Gastrocnemius medialis (tissue), 4 donors: ENCODE measurements at regions not wholly inside any gene's neighbourhood (a gene's known extent, or its start where the extent isn't known, plus 50 kb on each side); places are given as distances from the start of the nearest gene placed in this dataset.

Experiments
- ATAC-seq, 2 donors: fragments of 150-250 bp; one replicate each; pipeline ENCODE4 v1.9.1; 2016
- DNase-seq, 2 donors: peaks; one replicate each; pipeline ENCODE4 v3.0.0-alpha.2; 2019
- H3K27ac ChIP-seq, 4 donors: fragments of 200-600 bp; sonication (generic); 1 replicate in 1 of 4; 2 replicates in 3 of 4; pipeline ENCODE4 v1.5.1; 2016 to 2018; ENCODE audit warnings: mild to moderate bottlenecking in 2 of 4, moderate library complexity in 1 of 4
- H3K27me3 ChIP-seq, 3 donors: fragments of 200-600 bp; sonication (generic) in 2 of 3; 1 replicate in 1 of 3; 2 replicates in 2 of 3; pipeline versions ENCODE4 v1.5.1 to v1.6.0; 2016 to 2019; ENCODE audit warnings: mild to moderate bottlenecking in 1 of 3, moderate library complexity in 1 of 3
- H3K36me3 ChIP-seq, 2 donors: fragments of 200-600 bp; sonication (generic) in 1 of 2; one replicate each; pipeline ENCODE4 v1.5.1; 2017 to 2018
- H3K4me1 ChIP-seq, 2 donors: fragments of 200-600 bp; sonication (generic) in 1 of 2; one replicate each; pipeline ENCODE4 v1.5.1; 2016 to 2017; ENCODE audit warnings: mild to moderate bottlenecking in 2 of 2
- H3K4me3 ChIP-seq, 4 donors: fragments of 200-600 bp; sonication (generic) in 3 of 4; 1 replicate in 1 of 4; 2 replicates in 3 of 4; pipeline ENCODE4 v1.5.1; 2016 to 2019; ENCODE audit warnings: mild to moderate bottlenecking in 2 of 4
- H3K9me3 ChIP-seq, 3 donors: fragments of 200-600 bp; sonication (generic) in 2 of 3; 1 replicate in 1 of 3; 2 replicates in 2 of 3; pipeline ENCODE4 v1.5.1; 2016 to 2019
- POLR2A ChIP-seq, 2 donors: fragments of 450-650 bp; IDR thresholded peaks; one replicate each; pipeline ENCODE4 v1.6.1; 2017; ENCODE audit warnings: antibody characterized with exemption in 2 of 2, mild to moderate bottlenecking in 2 of 2, moderate library complexity in 2 of 2
- in situ Hi-C, 4 donors: fragments of 200-750 bp; cut with MboI; loops; one replicate each; pipeline versions ENCODE4 v1.15.0 to v1.8.0; 2017; ENCODE audit warnings: low sequenced_read_pairs in 4 of 4
- intact Hi-C: fragments of 100-400 bp; cut with DNase I; formaldehyde crosslinking; loops from one replicate; pipeline ENCODE4 v1.15.1; 2023; ENCODE audit warnings: low total_unique reads
- TF ChIP-seq, protein P1 (sequence below), 5 experiments: fragments of 450-650 bp in 3 of 5; fragments of 200-600 bp in 2 of 5; sonication (generic) in 2 of 5; IDR thresholded peaks in 4 of 5; conservative IDR thresholded peaks in 1 of 5; 1 replicate in 4 of 5; 2 replicates in 1 of 5; pipeline ENCODE4 v1.5.1; 2016 to 2019; ENCODE audit warnings: antibody characterized with exemption in 5 of 5, mild to moderate bottlenecking in 3 of 5, moderate library complexity in 3 of 5

GRCh38 chr4:59537246-59537886, 1662.8 kb upstream of the ADGRL3 start:
- ATAC-seq (no peak), DNase-seq (no peak)
- Histone ChIP-seq H3K4me1 (no peaks in the 10 kb centered on the region), H3K4me3 (no peak overlapping the region), H3K27me3 (no peaks in the 10 kb centered on the region), H3K27ac (no peak overlapping the region), H3K36me3 (no peaks in the 10 kb centered on the region), H3K9me3 (no peaks in the 10 kb centered on the region)
- intact Hi-C loops (no loop called here), in situ Hi-C loops (no loop called here)
- TF ChIP-seq, protein P1, sequence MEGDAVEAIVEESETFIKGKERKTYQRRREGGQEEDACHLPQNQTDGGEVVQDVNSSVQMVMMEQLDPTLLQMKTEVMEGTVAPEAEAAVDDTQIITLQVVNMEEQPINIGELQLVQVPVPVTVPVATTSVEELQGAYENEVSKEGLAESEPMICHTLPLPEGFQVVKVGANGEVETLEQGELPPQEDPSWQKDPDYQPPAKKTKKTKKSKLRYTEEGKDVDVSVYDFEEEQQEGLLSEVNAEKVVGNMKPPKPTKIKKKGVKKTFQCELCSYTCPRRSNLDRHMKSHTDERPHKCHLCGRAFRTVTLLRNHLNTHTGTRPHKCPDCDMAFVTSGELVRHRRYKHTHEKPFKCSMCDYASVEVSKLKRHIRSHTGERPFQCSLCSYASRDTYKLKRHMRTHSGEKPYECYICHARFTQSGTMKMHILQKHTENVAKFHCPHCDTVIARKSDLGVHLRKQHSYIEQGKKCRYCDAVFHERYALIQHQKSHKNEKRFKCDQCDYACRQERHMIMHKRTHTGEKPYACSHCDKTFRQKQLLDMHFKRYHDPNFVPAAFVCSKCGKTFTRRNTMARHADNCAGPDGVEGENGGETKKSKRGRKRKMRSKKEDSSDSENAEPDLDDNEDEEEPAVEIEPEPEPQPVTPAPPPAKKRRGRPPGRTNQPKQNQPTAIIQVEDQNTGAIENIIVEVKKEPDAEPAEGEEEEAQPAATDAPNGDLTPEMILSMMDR (IDR thresholded peaks at IDR 0.05 in 4 of 5, conservative IDR thresholded peaks at IDR 0.05 in 1 of 5): no peak
- TF ChIP-seq POLR2A (IDR thresholded peaks at IDR 0.05): no peak

DNA sequence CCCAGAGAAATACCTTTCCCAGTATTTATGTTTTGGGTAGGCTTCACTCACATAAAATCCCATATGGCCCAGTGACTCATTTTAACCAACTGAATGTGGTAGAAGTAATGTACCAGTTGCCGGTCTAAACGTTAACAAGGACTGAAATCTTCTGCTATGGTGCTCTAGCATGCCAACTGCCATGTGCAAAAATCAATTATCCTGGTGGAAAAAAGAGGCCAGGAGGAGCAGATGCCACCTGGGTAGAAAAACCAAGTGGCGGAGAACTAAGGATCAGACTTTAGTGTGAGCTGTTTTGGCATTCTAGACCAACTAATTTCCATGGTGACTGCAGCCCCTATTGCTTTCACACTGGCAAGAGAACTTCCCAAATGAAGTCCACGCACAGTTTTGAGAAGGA, 1660.7 kb upstream of the ADGRL3 start:
- DNase-seq (no peak), ATAC-seq (no peak)
- intact Hi-C loops: no loop called here
- TF ChIP-seq, protein P1 (IDR thresholded peaks at IDR 0.05 in 4 of 5, conservative IDR thresholded peaks at IDR 0.05 in 1 of 5): no peak
- no peak for TF ChIP-seq POLR2A (IDR thresholded peaks at IDR 0.05)
- H3K4me1 ChIP-seq: no peaks in the 10 kb centered on the region
- H3K27me3 ChIP-seq: no peaks in the 10 kb centered on the region
- no peak overlapping the region for H3K4me3 ChIP-seq
- H3K27ac ChIP-seq: no peak overlapping the region
- in situ Hi-C loops: no loop called here
- H3K9me3 ChIP-seq: no peaks in the 10 kb centered on the region
- no peaks in the 10 kb centered on the region for H3K36me3 ChIP-seq

- no peaks in the 10 kb centered on the region for H3K4me1 ChIP-seq
- no peaks in the 10 kb centered on the region for H3K36me3 ChIP-seq
- no peak overlapping the region for H3K27ac ChIP-seq
- intact Hi-C loops: no loop called here
- no peak for DNase-seq
- in situ Hi-C loops: no loop called here
- no peak overlapping the region for H3K4me3 ChIP-seq
- ATAC-seq: no peak
- H3K9me3 ChIP-seq: no peaks in the 10 kb centered on the region
- TF ChIP-seq POLR2A (IDR thresholded peaks at IDR 0.05): no peak
- TF ChIP-seq, protein P1 (IDR thresholded peaks at IDR 0.05 in 4 of 5, conservative IDR thresholded peaks at IDR 0.05 in 1 of 5): no peak
- no peaks in the 10 kb centered on the region for H3K27me3 ChIP-seq
Observed at GRCh38 chr4:59540311-59540710, 1659.8 kb upstream of the ADGRL3 start.

- no peaks in the 10 kb centered on the region for H3K9me3 ChIP-seq
- no peak overlapping the region for H3K27ac ChIP-seq
- TF ChIP-seq, protein P1 (IDR thresholded peaks at IDR 0.05 in 4 of 5, conservative IDR thresholded peaks at IDR 0.05 in 1 of 5): no peak
- no peak for TF ChIP-seq POLR2A (IDR thresholded peaks at IDR 0.05)
- no peaks in the 10 kb centered on the region for H3K36me3 ChIP-seq
- peak overlapping the region in 1 of 4 donors; percentile 30 for H3K4me3 ChIP-seq
- in situ Hi-C loops: no loop called here
- H3K27me3 ChIP-seq: no peaks in the 10 kb centered on the region
- H3K4me1 ChIP-seq: no peaks in the 10 kb centered on the region
- DNase-seq: no peak
- intact Hi-C loops: no loop called here
- no peak for ATAC-seq
Observed at GRCh38 chr4:59553063-59553720, 1646.9 kb upstream of the ADGRL3 start.
